ENCODE measurements at regions not wholly inside any gene's neighbourhood (a gene's known extent, or its start where the extent isn't known, plus 50 kb on each side); places are given as distances from the start of the nearest gene placed in this dataset.

GRCh38 chr2:173831312-173832229 is 133.6 kb downstream of the SP3 start:
- no peak for TF ChIP-seq ARNTL (CRISPR knock-in tag; IDR thresholded peaks at IDR 0.05; ENCODE audit: borderline replicate concordance, low read depth)
- TF ChIP-seq PATZ1 (CRISPR knock-in tag; IDR thresholded peaks at IDR 0.05; ENCODE audit: borderline replicate concordance) = no peak
- TF ChIP-seq ZNF8 (CRISPR knock-in tag; IDR thresholded peaks at IDR 0.05) = no peak
- TF ChIP-seq CREB5 (CRISPR knock-in tag; IDR thresholded peaks at IDR 0.05; ENCODE audit: low read depth) = no peak
- no peak for TF ChIP-seq ZFP30 (CRISPR knock-in tag; IDR thresholded peaks at IDR 0.05)
- TF ChIP-seq RARB (CRISPR knock-in tag; IDR thresholded peaks at IDR 0.05) = no peak

Measured in SK-N-SH treated with all-trans-retinoic acid at 6 μM for 48 hours (cell line).